Activated gamma-delta T cell (primary cell): ENCODE measurements at regions not wholly inside any gene's neighbourhood (a gene's known extent, or its start where the extent isn't known, plus 50 kb on each side); places are given as distances from the start of the nearest gene placed in this dataset.
"Not testable (repeated sequence)": the region's sequence is repeated elsewhere in the genome, so short reads cannot be mapped to it uniquely, and the experiment has no call there.

ENCODE experiments used
- DNase-seq: peaks from one replicate; lab custom pipeline; 2025; lab: John Stamatoyannopoulos, UW

DNA sequence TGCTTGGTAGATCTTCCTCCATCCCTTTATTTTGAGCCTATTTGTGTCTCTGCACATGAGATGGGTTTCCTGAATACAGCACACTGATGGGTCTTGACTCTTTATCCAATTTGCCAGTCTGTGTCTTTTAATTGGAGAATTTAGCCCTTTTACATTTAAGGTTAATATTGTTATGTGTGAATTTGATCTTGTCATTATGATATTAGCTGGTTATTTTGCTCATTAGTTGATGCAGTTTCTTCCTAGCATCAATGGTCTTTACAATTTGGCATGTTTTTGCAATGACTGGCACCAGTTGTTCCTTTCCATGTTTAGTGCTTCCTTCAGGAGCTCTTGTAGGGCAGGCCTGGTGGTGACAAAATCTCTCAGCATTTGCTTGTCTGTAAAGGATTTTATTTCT is 72.4 kb downstream of the HNRNPD start:
- DNase-seq: not testable (repeated sequence)

DNA sequence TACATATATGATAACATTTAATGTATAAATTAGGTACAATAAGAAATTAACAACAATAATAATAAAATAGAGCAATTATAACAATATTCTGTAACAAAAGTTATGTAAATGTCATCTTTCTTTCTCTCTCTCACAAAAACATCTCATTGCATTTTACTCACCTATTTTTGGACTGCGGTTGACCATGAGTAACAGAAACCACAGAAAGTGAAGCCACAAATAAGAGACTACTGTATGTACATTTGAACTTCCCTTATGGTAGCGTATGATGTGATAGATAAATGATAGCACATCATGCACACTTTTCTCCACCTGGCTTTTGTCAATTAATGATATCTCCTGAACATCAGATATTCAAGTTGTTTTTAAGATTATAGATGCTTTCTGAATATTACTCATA is 80.5 kb downstream of the HNRNPD start:
- DNase-seq: no peak

DNA sequence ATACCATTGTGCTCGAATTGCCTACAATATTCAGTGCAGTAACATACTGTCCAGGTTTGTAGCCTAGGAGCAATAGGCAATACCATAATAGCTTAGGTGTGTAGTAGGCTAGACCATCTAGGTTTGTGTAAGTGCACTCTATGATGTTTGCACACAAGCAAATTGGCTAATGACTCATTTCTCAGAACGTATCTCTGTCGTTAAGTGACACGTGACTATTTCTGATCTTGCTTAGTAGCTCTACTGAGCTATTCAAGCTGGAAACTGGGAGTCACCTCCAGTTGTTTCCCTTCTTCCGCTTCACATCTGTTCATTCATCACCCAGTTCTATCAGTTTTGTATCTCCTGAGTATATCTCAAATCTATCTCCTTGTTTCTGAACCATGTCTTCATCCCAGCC is 86.1 kb downstream of the HNRNPD start:
- DNase-seq: no peak

DNA sequence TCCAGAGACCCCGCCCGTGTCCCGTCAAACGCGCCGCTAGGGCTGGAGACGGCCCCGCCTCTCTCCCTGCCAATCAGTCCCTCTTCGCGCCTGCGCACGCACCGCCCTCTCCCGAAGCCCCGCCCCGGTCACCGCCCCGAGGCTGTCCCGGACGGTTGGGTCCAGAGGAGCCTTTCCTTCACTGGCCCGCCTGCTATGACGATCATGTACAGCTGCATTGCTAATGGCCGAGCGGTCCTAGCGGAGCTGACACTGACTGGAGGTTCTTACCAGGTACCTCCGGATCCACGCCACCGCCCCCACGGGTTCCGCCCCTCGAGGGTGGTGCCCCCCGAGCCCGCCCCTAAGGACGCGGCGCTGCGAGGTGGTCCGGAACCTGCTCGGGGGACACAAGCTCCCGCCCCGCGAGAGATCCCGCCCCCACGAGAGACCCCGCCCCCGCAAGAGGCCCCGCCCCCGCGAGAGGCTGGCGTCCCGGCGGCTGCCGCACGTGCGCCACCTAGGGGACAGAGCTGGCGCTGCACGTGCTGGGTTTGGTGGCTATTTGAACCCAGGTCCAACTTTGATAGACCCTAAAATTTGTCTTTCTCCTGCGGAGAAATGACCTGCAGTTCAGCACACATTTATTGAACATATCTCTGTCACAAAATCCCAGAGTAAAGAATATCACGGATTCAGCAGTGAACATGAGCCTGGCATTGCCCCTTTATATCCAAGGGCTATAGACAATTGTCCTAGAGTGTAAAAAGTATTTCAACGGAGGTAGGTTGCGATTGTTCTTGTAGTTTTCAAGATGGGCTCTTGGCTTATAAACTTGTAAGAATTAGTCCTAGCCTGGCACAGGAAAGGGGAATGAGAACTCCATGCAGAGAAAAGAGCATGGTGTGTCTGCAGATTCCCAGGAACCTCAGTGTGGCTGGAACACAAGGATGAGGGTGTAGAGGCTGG is 88.7 kb downstream of the HNRNPD start:
- peak; percentile 99 for DNase-seq

DNA sequence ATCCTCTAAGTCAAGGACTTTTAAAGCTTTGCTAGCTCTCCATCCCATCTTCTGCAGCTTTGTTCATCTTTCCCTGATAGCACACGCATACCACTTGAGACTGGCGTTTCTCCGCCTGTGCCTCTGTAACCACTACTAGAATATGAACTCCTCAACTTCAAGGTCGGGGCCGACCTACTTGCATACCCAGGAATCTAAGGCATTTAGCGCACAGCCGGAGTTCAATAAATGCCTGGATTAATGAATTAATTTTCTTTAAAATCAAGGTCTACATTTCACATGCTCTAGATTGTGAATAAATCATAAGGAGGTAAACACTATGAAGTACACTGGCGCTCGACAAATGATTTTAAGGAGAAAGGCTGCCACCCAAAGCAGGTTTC is 89.3 kb downstream of the HNRNPD start:
- DNase-seq: no peak

DNA sequence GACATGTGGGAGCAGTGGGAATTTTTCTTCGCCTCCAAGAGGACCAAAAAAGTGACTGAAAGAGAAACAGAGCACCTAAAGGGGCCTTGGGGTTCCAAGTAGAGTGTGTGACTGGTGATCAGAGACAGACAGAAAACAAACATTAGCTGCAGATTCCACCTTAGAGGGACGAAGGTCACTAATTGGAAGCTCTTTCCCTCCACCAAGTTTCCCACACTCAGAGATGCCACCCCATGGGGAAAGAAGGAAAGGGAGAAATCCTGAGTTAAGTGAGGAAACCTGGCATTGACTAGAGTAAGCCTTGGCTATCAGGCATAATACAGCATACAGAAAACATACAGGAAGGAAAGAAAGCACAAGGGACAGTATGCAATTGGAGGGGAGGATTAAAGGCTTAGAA is 90.9 kb downstream of the HNRNPD start:
- no peak for DNase-seq

DNA sequence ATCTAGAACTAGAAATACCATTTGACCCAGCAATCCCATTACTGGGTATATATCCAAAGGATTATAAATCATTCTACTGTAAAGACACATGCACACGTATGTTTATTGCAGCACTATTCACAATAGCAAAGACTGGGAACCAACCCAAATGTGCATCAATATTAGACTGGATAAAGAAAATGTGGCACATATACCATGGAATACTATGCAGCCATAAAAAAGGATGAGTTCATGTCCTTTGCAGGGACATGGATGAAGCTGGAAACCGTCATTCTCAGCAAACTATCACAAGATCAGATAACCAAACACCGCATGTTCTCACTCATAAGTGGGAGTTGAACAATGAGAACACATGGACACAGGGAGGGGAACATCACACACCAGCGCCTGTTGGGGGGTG is 94.2 kb downstream of the HNRNPD start:
- not testable (repeated sequence) for DNase-seq

DNA sequence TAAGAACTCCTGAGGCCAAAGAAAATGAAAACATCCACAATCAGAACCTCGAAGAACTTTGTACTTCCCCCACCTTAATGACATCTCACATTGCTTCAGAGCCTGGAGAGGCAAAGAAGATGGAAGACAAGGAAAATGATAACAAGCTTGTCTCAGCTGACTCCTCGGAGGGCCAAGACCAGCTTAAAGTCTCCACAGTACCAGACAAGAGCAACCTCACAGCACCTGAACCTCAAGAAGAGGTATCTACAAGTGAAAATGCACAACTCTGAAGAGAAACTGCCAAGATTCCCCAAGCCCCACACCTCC is 97.5 kb downstream of the HNRNPD start:
- DNase-seq: no peak

DNA sequence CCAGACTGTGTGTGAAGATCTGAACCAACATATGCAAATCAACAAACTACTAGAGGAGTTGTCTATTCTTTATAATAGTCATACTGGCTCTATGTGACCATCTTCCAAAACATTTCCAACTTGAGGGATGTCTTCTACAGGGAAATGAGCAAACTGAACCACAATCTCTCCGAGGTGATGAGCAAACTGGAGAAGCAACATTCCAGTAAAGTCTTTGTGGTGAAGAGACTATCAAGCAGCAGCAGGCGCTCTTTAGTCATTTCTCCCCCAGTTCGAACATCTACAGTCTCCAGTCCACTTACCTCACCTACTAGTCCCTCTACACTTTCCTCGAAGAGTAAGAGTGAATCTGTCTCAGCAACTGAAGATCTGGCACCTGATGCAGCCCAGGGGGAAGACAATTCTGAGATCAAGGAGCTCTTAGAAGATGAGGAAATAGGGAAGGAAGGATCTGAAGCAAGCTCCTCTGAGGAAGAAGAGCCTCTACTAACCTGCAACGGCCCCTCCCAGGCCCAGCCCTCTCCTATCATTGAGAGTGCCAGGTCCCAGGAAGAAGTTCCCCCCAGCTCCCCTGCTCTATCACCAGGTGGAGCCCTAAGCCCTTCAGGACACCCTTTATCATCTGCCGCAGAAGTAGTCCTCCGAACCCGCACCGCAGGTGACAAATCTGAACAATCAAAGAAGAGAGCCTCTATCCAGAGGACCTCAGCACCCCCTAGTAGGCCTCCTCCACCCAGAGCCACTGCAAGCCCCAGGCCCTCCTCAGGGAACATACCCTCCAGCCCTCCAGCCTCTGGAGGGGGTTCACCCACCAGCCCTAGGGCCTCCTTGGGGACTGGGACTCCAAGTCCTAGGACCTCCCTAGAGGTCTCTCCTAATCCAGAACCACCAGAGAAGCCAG is 98.1 kb downstream of the HNRNPD start:
- DNase-seq: no peak

DNA sequence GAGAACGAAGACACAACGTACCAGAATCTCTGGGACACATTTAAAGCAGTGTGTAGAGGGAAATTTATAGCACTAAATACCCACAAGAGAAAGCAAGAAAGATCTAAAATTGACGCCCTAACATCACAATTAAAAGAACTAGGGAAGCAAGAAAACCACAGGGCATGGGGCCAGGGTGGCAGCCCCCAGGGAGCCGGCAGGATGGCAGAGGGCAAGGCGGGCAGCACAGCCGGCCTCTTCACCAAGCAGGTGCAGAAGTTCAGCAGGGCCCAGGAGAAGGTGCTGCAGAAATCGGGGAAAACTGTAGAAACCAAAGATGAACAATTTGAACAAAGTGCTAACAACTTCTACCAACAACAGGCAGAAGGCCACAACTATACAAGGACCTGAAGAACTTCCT is 99.1 kb downstream of the HNRNPD start:
- not testable (repeated sequence) for DNase-seq

DNA sequence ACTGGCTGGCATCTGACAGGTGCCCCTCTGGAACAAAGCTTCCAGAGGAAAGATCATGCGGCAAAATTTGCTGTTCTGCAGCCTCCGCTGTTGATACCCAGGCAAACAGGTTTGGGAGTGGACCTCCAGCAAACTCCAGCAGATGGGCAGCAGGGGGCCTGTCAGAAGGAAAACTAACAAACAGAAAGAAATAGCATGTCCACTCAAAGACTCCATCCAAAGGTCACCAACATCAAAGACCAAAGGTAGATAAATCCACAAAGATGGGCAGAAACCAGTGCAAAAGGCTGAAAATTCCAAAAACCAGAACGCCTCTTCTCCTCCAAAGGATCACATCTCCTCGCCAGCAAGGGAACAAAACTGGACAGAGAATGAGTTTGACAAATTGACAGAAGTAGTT is 101.3 kb downstream of the HNRNPD start:
- not testable (repeated sequence) for DNase-seq

DNA sequence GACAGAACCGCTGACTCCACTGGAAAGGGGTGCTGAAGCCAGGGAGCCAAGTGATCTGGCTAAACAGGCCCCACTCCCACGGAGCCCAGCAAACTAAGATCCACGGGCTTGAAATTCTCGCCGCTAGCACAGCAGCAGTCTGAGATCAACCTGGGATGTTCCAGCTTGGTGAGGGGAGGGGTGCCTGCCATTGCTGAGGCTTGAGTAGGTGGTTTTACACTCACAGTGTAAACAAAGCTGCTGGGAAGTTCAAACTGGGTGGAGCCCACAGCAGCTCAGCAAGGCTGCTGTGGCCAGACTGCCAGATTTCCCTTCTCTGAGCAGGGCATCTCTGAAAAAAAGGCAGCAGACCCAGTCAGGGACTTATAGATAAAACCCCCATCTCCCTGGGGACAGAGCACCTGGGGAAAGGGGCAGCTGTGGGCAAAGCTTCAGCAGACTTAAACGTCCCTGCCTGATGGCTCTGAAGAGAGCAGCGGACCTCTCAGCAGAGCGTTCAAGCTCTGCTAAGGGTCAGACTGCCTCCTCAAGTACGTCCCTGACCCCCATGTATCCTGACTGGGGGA is 101.8 kb downstream of the HNRNPD start:
- not testable (repeated sequence) for DNase-seq

DNA sequence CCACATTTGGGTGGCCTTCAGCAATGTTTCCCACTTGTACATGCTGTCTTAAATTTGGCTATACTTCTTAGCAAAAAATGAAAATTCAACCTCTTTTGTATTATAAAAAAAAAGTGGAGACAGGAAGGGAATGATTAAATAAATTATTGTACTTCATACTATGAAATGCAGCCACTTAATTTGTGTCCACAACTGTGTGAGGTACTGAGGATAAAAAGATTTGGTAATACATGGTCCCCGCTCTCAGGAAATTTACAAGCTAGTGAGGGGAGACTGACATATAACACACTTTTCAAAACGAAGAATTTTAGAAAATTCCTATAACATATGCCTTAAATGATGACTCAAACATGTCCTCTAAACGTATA is 105.0 kb downstream of the HNRNPD start:
- DNase-seq: no peak

DNA sequence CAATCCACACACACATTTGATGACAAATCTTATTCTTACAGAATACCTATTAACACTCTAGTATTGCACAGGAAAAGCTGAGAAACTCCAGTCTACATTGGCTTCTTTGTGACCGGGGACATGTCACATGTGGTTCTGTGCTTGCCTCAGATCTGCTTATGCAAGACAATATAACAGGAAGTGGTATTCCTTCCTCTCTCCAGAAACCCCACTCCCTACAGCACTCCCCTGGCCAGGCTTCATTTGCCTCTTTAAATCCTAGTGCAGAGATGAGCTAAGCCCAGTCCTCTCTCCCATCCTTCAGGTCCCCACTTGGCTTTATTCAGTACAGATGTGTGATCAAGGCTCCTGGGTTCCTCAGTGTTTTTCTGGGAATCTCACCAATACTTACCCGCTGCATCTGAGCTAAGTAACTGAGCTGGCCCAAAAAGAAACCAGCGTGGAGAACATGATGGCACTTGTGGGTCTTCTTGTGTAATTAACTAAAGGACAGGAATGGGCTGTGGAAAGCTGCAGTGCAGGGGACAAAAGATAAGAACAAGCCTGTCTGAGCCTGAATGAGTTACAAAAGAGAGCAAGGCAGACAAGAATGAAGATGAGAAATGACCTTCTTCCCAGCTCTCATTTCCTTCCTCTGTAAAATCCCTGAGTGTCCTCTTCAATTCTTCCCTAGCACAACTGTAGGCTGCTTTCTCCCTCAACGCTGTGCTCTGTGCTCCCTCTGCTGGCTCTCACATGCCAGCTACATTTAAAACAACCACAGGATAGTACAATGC is 105.6 kb downstream of the HNRNPD start:
- DNase-seq: no peak

DNA sequence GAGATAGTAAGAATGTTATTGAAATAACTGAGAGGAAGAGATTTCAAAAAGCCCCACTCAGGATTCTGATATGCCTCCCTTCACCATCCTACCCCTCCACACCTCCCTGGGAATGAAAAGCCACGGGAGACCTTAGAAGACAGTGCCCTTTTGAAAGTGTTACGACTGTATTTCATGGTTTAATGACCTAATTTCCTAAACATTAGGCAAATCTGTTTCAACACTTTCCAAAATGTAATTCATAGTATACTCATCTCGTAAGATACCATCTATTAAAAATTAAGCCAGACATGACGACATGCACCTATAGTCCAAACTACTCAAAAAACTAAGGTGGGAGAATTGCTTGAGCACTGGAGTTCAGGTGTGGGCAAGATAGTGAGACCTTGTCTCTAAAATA is 106.3 kb downstream of the HNRNPD start:
- DNase-seq: no peak

DNA sequence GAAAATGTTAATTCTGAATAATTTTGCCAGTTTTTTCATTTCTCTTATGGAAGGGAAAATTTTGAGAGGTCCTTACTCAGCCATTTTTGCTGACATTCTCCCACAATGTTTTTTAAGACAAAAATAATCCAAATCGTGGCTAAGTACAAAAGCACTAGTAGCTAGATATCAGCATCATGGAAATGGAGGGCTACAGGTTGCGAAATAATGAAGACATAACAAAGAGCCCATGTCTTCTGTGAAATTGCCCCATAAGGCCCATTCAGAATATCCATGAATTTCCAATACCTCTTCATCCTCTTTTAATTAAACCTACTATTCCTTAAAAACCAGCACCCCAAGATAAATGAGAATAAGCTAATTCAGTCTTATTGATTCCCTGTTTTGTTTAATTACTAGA is 107.4 kb downstream of the HNRNPD start:
- no peak for DNase-seq

DNA sequence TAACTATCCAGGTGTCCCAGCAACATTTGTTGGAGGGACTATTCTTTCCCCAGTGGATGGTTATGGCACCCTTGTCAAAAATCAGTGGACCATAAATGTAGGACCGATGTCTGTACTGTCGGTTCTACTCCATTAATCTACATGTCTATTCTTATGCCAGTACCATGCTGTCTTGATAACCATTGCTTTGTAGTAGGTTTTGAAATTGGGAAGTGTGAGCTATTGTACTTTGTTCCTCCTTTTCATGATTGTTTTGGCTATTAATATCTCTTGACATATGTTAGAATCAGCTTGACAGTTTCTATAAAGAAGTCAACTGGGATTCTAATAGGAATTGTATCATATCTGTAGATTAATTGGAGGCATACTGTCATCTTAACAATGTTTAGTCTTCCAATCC is 112.7 kb downstream of the HNRNPD start:
- no peak for DNase-seq

DNA sequence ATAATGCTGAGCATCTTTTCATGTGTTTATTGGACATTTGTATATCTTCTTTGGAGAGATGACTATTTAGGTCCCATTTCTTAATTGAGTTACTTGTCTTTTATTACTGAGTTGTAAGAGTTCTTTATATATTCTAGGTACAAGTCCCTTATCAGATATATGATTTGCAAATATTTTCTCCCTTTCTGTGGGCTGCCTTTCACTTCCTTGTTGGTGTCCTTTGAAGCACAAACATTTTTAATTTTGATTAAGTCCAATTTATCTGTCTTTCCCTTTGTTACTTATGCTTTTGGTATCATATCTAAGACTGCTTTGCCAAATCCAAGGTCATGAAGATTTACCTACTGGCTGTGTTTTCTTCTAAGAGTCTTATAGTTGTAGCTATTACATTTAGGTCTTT is 113.2 kb downstream of the HNRNPD start:
- no peak for DNase-seq

DNA sequence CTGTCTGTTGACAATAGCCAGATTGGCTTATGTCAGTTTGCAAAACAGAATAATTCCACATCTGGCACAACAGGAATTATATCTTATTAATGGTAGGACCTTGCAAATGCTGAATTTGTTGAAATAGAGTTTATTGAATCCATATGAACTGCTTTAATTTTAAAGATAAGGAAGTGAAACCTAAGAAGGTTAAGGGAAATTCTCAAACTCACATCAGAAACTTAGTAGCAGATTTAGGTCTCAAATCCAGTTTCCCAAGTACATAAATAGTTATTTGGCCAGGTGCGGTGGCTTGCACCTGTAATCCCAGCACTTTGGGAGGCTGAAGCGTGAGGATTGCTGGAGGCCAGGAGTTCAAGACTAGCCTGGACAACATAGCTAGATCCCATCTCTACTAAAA is 117.1 kb downstream of the HNRNPD start:
- DNase-seq: no peak

DNA sequence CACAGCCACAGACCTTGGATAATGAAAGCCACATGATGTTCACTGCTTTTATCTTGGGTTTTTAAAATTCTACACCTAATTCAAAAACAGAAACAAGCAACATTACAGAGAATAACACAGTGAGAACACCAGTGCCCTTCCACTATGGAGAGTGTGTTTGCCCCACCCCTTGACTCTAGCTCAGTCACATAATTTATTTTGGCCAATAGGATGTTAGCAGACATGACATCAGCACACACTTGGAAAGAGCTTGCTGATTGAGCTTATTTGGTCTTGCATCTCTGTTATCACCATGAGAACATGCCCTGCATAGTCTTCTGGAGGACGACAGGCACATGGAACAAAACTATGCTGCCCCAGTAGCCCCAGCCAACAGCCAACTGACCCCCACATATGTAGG is 118.1 kb downstream of the HNRNPD start:
- no peak for DNase-seq

DNA sequence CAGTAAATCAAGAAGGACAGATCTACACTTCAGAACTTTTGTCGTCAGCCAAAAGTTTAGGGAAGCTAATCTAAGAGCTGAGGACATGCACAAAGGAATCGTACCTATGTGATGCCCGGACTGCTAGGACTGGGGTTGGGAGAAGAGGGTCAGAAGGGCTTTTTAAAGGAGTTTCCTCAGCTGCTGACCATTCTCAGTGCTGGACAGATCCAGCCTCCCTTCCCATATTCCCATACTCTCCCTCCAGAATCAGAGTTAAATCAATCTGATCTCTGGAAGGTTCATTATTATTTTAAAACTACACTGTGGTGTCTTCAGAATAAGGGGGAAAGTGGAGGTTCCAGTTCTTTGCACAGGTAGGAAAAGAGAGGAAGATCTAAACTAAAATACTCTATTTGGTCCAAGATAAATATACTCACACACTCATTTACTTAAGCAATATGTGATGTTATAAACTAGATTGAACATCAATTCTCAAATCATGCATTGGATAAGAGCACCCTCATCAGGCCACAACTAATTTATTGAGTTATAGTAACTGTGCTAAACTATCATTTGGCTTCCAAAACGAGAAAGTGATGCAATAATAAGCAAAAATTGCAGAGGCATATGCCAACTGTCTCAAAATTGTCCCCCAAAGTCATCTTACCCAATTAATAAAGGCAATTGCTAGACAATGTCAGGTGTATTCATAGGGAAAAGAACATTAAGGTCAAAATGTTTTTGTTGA is 124.7 kb downstream of the HNRNPD start:
- no peak for DNase-seq
